HG03039 (cell line): ENCODE measurements at regions not wholly inside any gene's neighbourhood (a gene's known extent, or its start where the extent isn't known, plus 50 kb on each side); places are given as distances from the start of the nearest gene placed in this dataset.

Experiments
- ATAC-seq: cut with Tn5 transposase; IDR thresholded peaks from one replicate; pipeline ENCODE4 v1.9.1; 2021; ENCODE audit warnings: mild to moderate bottlenecking, moderate library complexity; ENCODE audit not compliant: unreplicated experiment

DNA sequence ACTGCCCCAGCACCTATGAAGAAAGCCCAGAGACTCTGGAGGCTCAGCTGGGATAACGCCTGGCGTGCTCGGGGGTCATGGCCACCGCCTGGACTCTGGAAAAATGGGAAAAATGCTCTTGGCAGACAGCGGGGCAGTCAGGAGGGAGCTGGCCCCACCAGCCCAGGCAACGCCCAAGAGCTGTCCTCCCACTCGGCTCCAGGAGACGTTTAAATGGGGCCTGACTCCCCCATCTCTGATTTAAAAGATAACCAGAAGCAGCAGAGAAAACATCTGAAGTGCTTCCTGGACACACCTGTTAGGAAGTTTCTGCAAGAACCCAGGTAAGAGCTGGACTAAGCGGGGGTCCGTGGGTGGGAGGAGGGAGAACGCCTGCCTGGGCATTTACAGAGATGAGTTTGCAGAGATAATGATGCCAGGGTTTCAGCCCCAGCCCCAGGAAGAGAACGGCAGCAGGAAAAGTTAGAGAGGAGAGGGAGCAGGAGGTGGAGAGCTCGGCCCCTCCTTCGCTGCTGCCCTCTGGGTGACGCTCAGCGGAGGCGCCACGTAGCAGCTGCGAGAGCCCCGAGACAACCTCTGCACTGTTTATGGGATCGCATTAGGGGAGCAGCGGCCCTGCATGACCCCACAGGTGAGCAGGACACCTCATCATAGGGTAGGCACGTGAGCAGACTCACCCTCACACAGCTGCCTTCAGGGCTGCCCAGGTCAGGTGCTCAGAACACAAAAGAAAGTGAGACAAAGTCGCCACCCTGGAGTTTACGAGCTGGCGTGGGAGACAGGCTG is 83.5 kb upstream of the INSIG1 start:
- ATAC-seq: no peak

DNA sequence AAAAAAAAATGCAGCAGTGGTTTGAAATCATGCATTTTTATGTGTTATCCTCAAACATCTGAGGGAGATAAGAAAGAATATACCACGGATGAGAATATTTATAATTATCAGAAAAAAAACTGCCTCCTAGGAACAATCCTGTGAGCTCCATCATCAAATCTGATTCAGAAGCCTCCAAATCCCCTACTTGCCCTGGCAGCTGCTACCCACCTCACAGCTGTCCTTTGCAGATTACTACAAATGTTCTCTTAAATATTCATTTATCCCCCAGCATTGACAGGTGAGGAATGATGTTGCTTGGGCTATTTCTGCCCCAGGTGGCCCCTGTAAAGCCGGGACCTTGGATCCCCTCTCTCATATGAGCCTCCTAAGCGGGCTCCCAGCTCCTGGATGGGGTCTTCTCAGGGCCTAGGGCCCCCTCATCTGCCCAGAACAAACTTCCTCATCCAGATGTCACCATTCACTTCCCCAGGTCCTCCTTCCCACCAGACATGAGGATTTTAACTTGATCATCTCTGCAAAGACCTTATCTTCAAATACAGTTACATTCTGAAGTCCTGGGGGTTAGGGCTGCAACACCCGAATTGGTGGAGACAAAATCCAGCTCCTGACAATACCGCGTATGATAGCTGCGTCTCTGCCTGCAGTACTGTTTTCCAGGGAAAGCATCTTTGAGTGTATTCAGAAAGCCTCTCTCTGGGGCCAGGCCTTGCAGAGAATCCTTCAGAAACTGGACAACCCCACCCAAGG is 81.9 kb upstream of the INSIG1 start:
- ATAC-seq: no peak

DNA sequence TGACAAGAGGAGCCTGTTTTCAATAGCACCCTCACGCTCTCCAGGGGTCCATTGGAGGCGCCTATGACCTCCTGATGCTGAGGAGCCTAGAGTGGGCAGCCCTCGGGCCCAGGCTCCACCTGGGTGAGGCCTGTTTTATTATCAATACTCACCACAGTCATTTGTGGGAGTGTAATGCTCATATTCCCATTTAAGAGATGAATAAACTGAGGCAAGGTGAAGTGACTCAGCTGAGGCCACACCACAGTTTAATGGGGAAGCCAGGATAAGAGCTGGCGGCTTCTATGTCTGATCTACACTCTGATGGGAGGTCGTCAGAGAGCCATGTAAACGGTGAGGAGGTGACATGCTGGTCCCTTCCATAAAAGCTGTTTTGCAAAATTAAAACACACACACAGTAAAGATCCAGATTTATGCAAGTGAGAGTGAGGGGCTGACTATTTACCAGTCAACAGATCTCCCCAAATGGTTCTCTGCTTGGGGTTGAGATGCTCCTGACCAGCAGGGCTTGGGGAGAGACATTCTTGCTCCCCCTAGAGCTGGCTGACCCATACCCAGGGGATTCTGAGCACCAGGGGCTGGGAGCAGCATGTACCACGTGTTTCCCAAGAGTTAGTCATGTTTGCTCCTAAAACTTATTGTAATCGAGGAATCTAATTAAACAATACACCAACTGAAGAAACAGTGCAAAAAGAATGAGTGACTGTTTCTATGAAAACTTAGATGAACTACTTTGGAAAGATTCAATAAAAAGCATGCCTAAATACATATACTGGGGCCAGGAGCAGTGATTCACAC is 81.0 kb upstream of the INSIG1 start:
- ATAC-seq: no peak

DNA sequence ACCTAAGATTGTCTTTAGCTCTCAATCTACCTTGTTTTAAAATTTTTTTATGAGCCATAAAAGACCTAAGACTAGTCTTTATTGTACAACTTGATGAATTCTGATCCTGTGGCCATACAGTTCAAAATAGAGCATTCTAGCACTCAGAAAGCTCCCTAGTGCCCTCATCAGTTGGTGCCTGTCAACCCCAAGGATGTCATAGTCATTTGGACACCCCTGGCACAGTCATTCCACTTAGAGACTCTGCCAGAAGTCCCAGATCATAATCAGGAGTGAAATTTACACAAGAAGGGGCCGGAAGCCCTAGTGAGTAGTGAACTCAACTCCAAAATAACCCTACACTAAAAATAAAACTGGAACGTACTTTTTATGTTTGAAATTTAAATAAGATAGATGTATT is 80.0 kb upstream of the INSIG1 start:
- no peak for ATAC-seq

DNA sequence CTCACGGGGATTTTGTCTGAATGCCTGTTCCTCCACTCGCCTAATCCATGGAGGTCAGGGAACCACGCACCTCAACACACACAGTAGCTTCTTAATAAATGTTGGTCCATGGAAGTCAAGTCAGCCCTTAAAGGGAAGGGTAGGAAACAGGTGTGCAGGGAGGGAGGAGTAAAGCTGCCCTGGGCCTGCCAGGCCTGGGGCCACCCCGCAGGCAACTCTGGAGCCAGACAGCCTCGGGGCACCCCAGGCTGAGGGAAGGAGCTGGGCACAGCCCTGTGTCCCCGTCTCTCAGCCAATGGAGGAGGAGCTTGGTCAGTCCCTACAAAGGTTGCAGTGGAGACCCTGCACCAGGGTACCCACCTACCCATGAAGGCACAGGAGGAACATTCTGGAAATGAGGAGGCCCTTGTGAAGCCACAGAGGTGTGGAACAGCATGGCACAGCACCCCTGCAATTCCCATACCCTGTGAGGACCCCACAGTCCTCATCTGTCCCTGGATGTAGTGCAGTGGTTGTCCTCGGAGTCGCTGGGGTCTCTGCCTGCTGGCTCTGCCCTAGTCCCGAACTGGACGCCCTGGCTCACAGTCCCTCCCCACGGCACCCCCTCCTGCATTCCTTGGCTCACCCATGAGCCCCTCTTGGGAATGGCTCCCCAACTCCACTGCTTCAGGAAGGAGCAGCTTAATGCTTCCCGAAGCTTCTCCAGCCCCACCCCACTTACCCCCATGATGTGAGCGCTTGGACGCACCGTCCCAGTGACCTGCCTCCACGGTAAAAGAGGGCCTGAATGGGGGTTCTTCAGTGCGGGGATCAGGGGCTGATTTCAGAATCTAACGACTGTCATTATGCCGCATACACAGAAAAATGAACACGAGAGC is 79.2 kb upstream of the INSIG1 start:
- no peak for ATAC-seq

DNA sequence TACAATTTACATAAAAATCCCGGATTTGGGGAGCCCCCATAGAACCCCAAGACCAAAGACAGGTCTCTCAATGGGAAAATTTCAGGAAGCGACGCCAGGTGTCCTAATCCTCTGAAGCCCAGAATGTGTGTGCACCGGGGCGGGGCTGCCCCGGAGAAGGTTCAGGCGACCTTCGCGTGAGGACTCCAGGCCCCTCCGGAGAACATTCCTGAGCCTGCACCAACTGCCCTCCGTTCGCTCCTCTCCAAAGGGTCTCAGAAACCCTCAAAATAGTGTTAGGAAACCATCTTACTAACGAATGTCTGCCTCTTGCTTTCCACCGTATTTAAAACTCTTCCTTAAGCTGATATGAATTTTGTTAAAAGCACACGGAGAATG is 78.5 kb upstream of the INSIG1 start:
- no peak for ATAC-seq

DNA sequence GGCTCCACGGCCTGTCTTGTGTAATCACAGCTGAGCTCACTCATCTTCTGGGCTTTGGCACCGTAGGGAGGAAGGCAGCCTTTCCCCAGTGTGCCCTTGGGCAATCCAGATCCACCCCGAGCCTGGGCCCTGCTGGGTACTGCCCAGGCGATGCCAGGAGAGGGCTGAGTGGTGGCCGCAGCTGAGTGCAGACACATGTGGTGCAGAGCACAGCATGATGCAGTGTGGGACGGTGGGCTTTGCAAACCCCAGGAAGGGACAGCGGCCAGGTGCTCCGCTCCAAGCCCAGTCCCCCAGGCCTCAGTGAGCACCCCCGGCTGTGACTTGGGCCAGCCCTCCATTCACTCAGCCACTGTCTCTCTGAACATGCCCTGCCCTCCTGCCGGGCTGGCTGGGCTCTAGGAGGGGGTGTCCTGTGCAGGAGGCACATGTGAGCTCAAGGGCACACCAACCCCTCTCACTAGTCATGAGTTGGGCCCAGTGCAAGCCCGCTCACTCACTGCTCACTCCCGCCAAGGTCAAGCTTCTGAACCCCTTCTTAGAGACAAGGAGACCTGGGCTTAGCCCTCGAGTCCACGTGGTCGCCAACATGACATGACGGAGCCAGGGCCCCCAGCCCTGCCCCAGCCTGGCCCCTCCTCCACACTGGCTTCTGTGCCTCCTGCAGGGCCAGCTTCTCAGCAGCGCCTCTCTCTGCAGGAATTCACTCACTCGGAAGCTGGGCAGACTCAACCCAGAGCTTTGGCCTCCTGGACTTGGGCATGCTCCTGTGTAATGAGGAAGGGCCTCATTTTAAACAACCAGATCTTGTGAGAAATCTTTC is 77.5 kb upstream of the INSIG1 start:
- ATAC-seq: no peak

DNA sequence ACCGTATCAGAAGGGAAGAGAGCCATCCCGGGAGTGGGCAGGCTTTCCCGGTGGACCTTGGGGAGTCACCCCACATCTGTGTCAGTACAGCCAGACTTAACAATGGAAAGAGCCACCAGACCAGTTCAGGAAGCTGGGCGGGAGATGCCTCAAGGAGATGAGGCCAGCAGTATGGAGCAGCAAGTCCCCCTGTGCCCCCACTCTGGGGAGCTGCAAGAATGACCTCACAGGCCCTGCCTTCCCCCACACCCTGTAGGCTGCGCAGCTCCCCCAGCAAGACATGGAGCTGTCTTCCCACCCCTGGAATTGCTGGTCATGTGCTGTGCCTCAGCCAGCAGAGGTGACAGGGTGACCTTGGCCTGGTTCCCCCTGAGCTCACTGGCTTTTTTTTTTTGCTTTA is 76.8 kb upstream of the INSIG1 start:
- ATAC-seq: no peak

DNA sequence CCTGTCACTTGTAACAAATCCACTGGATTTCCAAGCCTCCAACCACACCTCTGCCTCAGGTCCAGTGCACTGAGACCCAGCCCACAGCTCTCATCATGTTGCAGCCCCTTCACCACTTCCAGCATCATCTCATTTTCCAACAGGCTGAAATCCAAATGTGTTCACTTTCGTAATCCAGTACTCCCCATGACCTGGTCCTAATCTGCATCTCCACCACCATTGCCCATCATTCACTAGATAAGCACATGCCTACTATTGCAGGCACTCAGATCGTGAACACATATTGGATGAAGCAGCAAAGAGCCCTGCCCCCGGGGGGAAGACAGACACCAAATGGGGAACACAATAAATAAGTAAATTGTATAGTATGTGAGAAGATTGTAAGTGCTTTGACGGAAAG is 76.1 kb upstream of the INSIG1 start:
- ATAC-seq: no peak

DNA sequence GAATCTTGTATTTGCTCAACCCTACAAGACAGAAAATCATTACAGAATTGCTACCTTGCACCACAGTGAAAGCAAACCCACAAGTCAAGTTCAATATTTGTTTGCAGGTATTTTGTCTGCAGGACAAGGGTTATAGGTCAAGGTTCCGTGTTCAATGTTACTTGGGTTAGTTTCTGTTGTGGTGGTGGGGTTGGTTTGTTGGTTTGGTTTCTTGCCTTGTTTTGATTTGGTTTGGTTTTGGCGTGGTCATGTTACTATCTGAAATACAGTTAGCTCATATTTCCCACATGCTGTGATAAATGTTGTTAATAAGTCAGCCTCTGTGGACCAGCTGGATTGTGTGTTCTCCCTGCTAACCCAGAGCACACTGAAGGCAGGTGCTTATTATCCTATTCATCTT is 75.6 kb upstream of the INSIG1 start:
- ATAC-seq: no peak

DNA sequence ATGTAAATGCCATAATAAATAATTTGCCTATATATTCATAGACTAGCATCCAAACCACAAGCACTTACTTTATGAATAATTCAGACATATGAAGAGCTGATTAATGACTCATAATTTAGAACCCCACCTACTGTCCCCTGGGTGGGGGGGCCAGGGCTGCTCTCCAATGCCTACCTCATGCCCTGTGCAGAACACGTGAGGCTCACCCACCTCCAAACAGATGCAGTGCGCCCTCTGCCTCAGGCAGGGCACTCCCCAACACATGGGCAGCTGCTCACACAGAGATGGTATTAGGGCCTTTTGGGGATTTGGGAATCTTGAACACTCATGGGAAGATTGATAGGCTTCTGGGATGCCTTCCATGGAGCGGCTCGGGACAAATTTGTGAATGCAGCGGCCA is 75.1 kb upstream of the INSIG1 start:
- no peak for ATAC-seq

DNA sequence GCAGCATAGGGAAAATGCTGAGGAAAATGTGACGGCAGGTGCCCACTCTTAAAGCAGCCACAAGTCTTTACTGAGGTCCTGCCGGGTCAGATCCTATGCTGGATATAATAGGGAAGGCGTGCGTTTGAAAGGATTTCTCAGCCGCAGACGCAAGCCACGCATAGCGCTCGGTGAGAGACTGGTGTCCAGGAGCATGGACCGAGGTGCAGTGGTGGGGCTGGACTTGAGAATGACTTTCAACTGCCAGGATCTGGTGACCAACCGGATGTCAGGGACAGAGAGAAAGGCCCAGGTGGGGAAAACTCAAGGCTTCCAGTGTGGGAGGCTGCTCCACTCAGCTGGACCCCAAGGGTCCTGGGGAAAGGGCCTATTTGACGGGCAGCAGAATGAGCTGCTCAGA is 74.7 kb upstream of the INSIG1 start:
- ATAC-seq: no peak

DNA sequence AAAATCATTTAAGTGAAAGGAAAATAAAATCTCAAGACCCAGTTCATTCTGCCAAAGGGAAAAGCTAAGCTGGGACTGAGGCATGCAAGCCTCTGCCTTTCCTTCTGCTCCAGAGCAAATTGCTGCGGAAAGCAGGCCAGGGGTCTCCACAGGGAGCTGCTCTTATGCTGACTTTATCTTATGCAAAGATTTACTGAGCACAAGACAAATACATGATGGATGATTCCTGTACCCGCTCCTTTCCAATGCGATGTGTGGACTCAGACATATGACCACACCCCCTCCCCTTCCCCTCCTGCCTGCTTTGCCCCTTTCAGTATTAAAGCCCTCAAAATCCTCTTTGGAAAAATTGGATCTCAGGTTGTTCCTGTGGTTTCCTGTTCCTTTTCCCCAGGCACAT is 74.2 kb upstream of the INSIG1 start:
- ATAC-seq: no peak

DNA sequence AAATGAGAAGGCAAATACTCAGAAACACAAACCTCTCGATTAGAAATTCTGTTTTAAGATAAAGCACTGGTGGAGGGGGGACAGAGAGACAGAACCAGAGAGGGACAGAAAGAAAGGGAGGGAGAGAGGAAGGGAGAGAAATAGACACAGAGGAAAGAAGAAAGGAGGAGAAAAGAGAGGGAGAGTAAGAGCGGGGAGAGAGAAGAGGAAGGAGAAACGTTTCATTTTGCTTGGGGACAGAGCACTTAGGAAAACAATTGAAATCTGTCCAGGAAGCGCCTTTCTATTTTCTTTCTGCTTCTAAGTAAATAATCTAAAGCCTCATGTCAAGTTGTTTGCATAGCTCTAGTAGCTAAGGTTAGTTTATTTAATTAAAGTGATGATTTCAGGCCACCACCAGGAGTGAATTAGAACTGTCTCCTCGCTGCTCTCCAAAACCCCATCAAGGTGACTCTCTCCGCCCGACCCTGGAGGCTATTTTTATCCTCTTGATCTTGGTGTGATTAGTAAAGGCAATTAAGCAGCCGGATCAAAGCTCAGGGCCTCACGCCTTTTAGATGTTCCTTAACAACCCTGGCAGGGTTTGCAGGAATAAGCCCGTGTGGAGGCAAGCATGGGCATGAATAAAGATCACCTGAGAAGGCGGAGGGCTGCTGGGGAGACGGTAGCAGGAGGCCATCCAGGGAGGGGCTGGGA is 73.4 kb upstream of the INSIG1 start:
- no peak for ATAC-seq

DNA sequence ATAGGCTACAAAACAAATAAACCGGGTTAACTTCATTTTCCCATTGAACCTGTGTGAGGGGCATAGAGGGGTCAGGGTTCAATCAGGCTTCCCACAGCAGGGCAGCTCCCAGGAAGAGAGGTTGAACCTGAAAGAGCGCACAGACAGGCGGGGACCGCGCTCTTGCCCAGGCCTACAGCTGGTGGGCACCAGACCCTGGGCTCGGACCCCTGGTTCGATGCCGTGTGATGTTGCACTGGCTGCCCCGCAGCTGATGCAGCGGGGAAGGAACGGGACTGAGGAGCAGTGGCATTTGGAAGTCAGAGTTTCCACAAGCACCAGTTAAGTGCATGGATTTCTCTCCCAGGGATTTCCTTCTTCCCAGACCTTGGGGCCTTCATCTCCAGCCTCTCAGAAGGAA is 72.6 kb upstream of the INSIG1 start:
- ATAC-seq: no peak

DNA sequence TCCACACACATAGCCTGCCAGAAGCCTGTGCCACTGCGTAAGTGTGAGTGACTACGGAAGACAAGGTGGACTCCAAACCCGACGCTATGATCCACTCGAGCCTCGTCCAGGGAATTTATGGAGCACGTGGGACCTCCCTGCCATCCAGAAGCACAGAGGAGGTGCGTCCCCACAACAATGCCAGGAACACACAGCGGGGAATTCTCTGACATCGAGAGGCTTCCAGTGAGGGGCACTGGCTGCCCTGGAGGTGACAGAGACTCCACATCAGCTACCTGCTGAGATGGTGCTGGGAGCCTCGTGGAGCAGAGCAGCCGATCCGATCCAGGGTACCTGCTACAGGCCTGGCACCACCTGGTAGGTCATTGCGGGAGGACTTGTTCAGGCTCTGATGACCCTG is 72.2 kb upstream of the INSIG1 start:
- ATAC-seq: no peak

DNA sequence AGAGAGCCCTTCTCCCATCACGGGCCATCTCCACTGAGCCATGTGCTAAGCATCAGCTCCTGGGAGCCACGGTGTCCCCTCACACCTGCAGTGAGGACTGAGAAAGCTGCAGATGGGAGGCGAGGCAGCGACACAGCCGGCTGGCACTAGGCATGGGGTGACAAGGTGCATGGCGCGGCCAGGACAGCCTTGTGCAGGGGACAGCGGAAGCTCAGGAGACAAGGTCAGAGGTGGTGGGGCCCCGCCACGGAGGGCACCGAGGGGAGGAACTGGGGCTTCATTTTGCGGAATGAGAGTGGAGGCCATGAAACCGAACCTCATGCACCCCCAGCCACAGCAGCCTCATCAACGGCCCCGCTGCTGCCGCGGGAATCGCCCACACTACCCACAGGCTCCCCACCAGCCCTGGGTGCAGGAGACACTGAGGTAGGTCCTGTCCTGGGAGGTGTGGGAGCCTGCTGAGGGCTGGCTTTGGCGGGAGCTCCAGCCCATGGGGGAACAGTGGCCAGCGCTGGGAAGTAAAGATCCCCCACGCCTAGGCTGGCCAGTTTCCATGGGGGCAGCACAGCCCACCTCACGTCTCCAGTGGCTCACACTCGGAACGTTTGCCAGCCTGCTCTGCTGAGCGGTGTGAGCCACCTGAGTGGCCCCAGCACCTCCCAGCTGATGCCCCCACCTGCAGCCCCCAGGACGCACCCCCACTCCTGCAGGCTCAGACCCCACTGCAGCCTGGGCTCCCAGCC is 71.2 kb upstream of the INSIG1 start:
- no peak for ATAC-seq

DNA sequence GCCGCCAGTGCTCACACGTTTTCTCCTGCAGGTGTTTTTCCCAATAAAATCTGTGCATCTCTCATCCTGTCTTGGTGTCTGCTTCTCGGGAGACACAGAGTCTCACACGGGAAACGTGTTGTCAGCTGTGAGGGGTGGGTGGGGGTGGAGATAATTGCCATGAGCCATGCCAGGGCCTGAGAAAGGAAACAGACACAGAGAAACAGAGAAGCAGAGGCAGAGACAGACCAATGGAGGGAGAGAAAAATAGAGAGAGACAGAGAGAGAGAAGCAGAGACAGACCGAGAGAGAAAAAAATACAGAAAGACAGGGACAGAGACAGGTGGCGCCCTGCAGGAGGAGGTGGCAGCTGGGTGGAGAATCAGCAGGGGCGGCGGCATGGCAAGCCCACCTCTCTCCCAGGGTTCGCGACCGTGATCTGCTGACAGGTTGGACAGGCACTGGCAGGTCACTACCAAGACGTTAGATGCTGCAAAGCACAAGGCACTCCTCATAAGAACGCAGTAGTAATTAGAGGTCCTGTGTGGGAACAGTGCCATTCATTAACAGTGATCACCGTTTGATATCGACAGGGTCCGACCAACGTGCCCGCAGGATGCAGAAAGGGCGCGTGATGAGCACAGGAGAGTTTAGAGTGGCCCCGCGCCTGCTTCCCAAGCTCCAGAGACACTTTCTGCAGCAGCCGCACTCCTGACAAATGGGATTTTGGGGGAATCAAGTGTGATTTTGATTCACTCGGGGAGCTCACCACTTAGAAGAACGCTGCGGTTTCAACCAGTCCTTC is 70.5 kb upstream of the INSIG1 start:
- ATAC-seq: no peak
